RPMI8226 (cell line): ENCODE measurements at regions not wholly inside any gene's neighbourhood (a gene's known extent, or its start where the extent isn't known, plus 50 kb on each side); places are given as distances from the start of the nearest gene placed in this dataset.
A peak's percentile ranks its signal among the peaks of the same experiment; 100 is the strongest.

ENCODE experiments used
- DNase-seq: peaks from one replicate; pipeline ENCODE4 v3.0.0-alpha.2; 2015

DNA sequence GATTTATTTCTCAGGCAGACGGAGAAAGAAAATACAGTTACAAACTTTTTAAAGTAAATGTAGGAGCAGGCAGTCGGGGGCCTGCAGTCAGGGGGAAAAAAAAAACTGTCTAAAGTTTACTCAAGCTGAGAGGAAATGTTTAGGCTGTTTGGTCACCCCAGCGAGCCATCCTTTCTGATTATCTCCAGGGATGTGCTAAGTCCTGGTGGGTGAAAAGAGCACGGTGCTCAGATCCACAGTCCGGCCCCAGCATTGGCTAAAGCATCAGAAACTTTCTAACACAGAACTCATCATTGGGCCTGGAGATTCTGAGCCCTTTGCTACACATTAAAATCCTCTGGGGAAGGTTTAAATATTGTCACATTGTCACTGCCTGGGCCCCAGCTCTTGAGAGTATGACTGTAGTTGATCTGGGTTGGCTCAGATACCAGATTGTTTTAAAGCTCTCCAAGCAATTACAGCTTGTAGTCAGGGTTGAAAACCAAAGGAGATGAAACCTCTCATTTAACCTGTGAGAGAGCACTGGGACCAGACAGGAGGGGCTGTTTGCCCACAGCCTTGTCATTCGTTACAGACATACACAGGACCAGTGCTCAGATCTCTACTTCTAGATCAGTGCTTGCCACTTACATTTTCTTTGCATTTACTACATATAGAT lies 131.1 kb upstream of the HTR2A start:
- DNase-seq, result no peak

- DNase-seq, result no peak
Observed at GRCh38 chr13:47025791-47026447, 129.1 kb upstream of the HTR2A start.

GRCh38 chr13:47019977-47020376 lies 123.1 kb upstream of the HTR2A start:
- no peak for DNase-seq

DNA sequence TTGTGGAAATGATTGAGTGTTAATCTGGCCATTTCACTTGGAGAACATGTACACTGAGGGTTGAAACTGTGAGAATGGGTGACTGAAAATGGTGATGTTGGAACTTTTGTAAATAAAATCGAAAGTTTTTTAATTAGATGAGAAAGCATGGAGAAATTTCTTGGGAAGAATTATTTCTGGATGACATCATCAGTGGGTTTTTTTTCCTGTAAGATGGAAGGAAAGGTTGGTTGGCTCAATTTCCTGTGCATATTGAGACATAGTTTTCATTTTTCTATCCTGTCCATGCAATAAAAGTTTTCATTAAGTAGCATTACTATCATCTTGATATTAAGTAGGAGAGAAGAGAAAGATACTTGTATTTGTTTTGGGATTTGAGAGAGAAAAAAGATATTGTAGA lies 120.6 kb upstream of the HTR2A start:
- DNase-seq, result no peak

GRCh38 chr13:47008318-47008717 lies 111.5 kb upstream of the HTR2A start:
- DNase-seq, result no peak

DNA sequence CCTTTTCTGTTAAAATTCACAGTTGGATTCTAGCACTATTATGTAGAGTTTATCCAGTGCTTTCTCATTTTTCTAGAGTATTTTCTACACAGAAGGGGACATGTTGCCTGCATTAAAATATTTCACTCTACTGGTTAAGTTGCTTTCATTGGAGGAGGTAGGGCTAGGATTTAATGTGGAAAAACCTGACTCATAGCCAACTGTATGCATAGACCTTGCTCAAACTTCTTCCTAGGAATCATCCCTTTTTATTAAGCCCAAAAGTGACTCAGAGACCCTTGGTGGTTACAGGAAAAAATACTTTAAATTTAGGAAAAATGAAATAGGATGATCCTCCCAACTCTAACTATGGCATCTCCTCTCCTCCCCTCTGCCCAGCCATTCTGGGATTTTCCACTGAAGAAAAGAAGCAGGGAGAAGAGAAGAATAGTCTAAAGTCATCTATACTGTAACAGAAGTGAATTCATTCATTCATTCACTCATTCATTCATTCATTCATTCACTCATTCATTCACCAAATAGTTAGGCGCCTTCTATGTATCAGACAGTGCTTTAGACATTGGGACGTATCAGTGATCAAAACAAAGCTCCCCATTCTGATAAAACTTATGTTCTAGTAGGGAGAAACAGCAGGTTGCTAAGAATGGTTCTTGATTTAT lies 109.0 kb upstream of the HTR2A start:
- no peak for DNase-seq

- no peak for DNase-seq
Observed at GRCh38 chr13:47004540-47004939, 107.7 kb upstream of the HTR2A start.

DNA sequence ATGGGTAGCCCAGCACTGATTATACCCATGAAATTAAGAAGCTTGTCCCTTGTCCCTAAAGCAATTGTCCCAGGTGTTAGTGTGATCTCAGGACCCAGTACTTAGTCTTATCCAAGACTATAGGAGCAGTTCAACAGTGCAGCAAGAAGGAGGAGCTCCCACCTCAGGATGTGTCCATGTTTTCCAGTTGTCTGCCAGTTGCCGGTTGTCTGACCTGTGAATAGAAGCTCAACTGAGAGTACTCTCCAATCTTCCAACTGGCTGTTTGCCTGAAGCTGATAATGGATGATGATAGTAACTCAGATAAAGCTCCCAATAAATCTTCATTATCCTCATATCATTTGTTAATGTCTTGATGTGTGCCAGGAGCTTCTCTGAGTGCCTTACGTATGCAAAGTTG lies 107.2 kb upstream of the HTR2A start:
- no peak for DNase-seq

DNA sequence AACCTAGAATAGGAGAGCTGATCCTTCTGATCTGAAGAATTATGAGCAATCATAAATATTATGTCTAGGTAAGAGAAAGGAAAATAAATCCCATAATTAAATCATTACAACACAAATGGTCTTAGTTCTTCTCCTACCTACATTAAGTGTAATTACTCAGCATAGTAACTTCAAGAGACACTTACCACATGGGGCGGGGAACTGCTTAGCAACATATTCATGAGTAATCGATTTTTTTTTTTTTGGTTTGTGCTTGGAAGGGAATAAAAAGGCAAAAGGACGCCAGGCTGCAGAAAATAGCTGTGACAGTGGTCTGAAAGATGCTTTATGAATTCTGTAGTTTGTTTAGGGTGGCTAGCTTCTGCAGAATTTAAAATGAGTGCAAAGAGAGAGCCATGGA lies 103.3 kb upstream of the HTR2A start:
- DNase-seq, result no peak

DNA sequence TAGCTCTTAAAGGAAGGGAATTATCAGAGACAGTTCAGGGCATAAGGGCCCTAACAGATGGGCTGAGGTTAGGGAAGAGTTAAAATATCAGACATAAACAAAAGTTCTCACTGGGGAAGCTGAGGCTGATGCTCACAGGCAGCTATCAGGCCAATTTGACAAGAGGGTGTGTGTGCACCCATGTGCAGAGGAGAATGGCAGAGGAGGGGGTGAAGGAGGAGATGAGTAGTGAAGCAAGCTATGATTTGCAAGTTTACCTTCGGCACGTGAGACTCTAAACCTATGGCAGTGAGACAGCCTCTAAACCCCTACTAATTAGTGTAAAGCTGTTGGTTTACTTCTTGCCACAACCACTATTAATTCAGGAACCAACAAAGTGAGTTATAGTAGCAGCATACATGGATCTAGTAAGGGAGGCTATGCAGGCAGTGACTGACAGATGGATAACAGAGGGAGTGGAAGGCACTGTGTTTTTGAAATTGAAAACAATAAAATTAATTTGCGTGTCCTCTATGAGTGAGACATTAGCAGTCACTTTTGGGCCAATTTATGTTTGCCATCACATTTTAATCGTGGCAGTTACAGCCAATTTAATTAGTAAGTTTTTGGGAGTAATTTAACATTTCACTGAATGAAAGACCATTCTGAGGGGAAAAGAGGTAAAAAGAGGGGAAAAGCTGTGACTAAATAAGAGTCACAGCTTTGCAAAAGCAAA lies 99.6 kb upstream of the HTR2A start:
- DNase-seq, result no peak

DNA sequence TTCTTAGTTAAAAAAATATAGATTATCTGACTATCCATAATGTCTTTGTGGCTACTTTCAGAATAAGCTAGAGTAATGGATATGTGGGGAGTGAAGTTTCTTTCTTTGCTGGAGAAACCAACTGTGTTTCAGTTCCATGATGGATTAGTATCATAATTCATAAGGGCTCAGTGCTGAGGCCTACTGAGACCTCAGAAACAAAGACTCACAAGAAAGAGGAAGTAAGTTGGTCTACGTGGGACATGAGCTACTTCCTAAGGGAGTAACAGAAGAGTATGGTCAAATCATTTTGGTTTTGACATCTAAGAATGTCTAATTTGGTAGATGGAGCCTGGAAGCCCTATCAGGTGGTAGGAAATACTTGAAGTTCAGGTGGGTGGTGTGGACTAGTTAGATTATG lies 99.0 kb upstream of the HTR2A start:
- no peak for DNase-seq

- DNase-seq, result no peak
Observed at GRCh38 chr13:46994492-46994891, 97.6 kb upstream of the HTR2A start.

DNA sequence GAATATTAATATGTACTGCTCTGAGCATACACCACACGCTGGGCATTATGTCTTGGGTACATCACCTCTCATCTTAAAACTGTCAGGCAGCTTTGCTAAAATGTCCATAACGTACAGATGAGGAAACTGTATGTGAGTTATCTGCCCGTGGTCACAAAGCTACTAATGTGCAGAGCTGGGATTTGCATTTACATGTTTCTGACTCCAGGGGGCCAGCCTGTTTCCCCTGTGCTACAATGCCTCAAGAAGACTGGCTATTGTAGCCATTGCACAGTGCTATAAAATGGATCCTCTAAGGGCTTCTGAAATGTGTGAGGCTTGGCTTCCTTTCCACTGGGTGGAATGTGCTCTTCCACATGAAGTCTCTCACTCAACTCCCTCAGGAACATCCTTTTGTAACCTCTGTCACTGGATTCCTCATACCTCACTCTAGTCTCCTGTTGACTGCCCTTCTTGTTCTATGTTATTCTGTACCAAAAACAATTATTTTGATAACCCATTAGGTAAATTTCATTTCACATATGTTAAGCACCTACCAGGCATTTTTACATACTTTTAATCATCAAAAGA lies 95.6 kb upstream of the HTR2A start:
- DNase-seq, result peak; percentile 16

DNA sequence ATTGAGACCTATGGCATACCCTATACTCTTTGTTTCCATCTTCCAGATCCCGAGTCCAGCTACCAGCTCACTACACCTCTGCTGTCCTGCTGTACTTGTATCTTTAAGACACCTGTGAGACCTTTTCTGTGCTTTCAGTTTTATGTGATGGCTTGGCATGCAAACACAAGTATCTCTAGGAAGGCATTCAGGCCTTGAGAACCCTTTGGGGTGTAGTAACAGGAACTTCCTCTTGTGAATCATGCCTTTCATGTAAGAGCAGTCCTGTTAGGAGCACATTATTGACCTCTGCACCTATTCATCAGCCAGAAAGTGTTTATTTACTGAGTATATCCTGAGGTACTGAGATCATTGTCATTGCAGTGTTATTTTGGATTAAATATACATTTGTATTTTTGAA lies 87.0 kb upstream of the HTR2A start:
- DNase-seq, result peak; percentile 4

DNA sequence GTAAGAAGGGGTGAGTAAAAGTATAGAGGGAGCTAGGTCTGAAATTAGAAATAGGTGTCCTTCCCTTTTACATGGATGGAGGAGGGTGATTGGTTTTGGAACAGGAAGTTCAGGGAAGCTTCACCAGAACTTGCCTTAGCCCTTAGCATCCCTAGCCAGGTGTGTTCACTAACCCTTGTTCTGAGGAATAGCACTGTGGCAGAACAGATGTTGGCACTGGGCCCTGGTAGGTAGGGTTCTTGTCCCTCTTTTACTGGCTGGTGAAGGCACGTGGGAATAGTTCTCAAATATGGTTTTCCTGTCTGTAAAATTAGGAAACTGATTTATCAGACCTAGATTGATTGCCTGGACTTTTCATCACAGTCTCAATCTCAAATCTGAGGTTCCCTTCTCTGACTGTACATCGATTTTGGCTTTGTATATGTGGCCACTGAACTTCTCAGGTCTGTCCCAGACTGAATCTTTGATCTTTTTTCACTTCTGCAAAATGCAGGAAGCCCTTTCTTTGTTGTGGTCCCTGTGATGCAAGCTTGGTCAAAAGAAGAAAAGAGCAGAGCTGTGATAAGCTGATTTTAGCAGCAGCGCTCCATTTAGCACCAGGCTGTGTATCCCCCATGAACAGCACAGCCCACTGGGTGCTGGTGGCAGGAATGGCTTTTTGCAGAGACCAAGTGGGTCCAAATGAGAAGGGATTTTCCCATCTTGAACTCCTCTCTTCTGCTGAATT lies 86.2 kb upstream of the HTR2A start:
- peak; percentile 12 for DNase-seq

GRCh38 chr13:46975173-46975572 lies 78.3 kb upstream of the HTR2A start:
- no peak for DNase-seq

GRCh38 chr13:46968450-46968849 lies 71.6 kb upstream of the HTR2A start:
- no peak for DNase-seq

DNA sequence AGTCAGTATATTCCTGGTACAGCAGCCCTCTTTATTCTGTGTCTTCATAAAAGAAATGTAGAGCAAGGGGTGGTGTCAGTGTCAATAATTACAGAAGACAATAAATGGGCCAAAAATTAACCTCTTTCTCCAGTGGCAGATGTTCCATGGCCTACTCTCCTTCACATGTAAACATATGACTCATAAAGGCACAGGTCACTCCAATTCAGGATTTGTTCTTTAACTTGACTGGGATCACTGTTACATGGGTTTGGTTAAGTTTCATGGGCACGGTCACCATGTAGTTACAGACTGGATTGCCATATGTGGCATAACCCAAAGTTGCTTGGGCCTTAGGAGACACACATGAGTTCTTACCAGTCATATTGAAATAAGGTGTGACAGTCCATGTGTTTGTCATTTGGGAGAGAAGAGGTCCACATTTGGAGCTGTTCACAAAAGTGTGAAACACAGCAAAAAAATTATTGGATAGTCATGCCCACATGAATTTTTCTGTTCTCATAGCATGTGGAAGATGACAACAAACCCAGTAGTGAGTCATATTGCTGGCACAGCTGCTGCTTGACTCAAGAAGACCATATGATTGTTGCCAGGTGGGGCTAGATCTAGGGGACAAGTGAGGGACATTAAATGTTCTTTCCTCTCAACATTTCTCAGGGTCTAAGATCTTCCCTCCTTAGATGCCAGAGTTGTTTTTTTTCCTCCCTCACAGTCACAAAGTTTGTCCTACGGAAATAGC lies 68.1 kb upstream of the HTR2A start:
- DNase-seq, result no peak

- no peak for DNase-seq
Observed at GRCh38 chr13:46963904-46964303, 67.1 kb upstream of the HTR2A start.

- no peak for DNase-seq
Observed at GRCh38 chr13:46962281-46962941, 65.6 kb upstream of the HTR2A start.

- no peak for DNase-seq
Observed at GRCh38 chr13:46961719-46962118, 64.9 kb upstream of the HTR2A start.
